Activated T-cell treated with anti-CD3 and anti-CD28 coated beads for 1 hour (primary cell): ENCODE measurements at regions not wholly inside any gene's neighbourhood (a gene's known extent, or its start where the extent isn't known, plus 50 kb on each side); places are given as distances from the start of the nearest gene placed in this dataset.

Experiments used
- DNase-seq: peaks from one replicate; pipeline ENCODE4 v3.0.0-alpha.2; 2020; ENCODE audit warnings: low read depth

DNA sequence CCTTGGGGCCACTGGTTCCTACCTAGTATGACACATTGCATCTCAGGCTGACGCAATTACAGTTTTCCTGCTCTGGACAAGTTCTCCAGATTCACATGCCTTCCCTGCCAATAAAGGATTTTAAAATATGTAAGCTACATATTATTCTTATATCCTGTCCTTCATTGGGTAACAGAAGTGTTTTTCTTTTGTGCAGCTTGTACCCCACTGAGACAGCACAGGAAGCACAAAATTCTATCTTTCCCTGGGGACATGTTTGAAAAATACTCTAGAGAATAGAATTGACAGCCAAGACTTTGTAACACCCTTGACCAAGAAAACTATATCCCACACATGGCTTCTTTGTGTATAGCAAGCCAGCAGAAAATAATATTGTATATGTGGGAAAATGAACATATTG is 456.8 kb downstream of the MAFB start:
- DNase-seq: no peak

DNA sequence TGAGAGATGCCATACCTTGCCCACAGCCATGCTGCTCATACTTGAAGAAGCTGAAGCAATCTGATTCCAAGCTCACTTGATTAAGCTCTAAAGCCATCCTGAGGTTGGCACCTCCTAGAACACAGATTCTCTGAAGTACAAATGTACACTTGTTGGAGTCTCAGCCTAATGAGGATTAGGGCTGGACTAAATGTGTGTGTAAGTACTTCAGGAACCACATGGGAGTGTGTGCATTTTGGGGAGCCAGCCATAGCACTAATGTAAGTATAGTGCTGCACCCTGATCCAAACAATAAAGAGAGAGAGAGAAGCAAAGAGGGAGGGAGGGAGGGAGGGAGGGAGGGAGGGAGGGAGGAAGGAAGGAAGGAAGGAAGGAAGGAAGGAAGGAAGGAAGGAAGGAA is 458.6 kb downstream of the MAFB start:
- no peak for DNase-seq

DNA sequence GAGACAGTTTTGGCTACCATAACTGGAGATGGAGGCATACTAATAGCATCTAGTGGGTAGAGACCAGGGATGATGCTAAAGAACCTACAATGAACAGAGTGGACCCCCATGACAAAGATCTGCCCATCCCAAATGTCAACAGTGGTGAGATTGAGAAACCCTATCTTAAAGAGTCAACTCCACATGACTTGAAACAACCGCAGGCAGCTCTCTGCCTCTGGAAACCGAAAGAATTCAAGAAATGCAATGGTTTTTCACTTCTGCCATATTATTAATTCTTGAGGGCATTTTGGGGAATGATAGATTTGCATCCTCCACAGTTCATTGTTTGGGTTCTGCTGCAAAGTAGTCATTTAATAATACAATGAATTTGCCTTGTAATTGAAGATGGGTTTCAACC is 463.4 kb downstream of the MAFB start:
- no peak for DNase-seq

DNA sequence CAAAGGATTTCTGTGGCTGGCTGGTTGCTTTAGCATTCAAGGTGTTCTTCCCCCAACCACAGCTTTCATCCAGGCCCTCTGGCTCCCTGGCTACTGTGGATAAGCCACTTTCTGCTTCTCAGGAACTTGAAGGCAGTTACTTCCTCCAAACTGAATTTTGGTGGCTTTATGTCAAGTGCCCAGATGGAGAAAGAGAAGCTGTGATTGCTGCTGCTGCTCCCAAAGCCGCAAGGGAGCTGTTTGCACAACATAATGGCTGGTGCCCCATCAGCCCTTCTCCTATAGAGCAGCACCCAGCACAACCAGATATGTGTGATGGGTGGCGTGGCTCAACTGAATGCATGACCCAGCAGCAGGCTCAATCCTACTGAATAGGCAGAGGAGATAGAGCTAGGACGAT is 465.2 kb downstream of the MAFB start:
- no peak for DNase-seq

DNA sequence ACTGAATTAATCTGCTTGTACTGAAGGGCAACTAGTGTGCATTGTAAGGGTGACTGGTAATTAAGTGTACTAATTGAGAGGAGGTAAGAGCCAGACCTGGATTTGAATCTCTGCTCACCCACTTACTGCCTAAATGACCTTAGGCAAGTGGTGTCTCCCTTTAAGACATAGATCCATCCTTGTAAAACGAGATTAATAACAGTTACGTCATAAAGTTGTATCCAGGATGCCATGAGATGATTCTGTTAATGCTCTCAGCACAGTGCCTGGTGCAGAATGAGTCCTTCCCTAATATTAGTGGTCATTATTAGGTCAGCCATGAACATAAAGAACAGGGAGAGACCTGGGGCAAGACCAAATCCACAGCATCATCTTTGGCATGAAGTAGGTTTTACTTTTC is 470.1 kb downstream of the MAFB start:
- DNase-seq: no peak

DNA sequence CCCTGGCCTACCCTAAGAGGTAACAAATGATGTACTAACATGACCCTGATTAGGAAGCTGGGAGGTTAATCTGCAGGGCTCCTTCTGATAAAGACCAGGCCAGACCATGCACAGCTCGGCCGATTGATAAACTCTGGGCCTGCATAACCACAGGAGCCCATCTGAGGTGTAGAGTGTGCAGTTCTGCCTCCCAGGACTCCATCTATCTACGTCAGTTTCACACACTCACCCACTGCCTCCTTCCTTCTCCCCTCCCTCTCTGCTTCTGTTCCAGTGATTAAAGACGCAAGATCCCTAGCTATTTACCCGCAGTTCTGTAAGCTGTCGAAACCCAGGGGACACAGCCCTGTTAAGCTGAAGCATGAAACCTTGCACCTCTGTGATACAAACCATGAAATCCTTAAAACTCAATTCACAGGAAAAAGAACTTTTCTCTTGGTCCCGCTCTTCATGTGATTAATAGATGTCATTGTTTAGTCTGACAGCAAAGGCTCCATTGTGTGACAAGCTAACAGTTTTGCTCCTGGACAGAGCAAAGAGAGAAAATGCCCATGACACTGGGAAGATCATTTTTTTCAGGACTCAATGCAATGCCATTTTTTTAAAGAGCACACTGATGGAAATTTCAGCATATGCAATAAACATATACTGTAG is 470.6 kb downstream of the MAFB start:
- DNase-seq: no peak

DNA sequence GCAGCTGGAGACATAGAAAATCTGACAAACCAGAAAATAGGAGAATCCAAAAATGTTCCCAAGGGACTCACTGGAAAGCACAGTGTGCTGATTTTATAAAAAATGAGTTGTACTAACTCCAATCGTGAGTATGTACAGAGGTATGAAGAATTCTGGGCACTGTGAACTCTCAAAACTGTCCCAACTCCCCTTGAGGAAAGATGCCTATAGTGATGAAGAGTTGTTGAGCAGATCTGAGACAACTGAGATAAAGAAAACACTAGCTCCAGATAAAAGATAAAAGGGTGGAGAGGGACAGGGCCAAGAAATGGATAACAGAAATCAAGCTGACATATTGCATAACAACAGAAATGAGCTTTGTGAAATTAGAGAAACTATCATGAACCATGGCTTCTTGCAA is 481.4 kb downstream of the MAFB start:
- DNase-seq: no peak

DNA sequence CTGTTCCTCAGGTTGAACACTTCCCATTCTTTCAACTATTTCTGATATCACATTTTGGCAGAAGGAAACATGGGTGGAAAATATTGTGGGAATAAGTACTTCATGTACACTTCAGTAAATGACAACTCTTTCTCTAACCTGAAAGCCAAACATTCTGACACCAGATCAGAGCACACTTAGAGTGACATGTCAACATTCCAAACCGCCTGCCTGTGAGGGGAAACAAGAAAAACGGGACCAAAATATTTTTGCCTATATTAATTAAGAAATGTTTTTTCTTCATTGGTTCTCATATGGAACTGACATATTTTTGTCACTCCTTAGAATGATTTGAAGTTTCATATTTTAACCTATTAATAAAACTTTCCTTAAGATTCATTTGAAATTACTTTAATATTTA is 483.1 kb downstream of the MAFB start:
- DNase-seq: no peak

DNA sequence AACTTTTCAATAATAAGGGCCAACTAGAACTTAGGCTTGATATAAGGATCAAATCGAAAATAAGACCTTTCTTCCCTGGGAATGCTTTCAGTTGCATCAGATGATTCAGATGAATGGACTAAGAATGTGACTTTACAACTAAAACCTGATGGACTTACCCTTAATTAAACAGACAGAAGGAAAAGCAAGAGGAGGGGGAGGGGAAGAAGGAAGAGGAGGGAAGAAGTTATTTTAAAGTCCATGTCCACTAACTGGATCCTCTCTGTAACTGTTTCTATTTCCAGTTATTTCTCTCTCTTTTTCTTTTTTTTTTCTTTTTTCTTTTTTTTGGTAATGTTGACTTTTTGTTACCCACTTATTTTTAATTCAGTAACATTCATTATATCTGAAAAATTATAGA is 486.0 kb downstream of the MAFB start:
- DNase-seq: no peak

DNA sequence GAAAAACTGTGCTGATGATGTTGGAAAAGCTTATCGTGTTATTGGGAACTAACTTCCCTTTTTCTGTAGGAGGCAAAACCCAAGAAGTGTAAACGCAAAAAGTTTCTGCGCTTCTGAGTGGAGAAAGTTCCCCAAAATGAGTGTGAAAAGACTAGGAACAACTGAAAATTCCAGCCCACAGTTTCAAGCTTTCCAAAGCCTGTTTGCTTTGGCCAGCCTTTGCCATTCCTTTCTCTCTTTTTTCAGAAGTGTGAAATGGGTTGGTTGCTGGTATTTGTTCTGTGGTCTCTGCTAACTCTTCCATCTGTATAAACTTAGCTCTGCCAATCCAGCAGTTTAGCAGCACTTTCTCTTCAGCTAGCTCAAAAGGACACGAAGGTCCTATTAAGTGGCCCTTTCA is 491.3 kb downstream of the MAFB start:
- DNase-seq: no peak

DNA sequence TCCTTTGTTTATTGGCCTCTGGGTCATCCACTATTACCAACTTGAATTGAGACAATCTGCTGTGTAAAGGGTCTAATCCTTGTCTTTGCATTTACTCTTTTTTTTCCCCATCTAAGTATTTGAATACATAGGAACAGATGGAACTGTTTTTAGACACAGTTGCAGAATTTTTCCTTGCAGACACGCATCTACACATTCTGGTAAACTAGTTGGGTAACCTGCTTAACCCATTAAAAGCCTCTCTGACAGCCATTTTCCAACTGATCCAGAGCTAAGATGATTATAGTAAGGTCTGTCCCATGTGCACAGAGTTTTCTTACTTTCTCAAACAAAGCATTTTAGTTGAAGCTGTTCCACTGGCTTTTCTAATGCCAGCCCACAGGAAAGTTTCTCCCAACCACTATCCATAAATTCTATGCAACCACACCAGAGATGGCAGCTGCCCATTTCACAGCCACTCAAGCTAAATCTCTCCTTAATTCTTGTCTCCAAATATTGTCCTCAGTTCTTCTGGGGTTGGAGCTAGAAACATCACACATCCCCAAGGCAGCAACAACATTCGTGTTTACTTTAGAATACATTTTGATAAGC is 492.1 kb downstream of the MAFB start:
- no peak for DNase-seq

DNA sequence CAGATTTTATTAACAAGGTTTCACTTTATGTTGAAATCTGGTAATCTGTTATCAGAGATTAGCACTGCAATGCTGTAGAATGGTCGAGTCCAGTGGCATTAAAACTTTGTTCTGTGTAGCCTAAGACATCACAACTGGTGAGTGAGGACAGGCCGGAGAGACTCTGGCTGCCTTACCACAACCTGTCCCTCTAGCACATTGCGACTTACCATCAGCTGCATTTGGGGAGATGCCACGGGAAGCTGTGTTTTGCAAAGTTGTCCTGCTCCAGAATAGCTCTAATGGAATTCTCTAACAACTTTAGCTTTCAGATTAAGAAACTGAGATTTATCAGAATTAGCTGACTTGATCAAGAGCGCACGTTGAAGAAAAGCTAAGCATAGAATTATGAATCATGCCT is 493.3 kb downstream of the MAFB start:
- no peak for DNase-seq

DNA sequence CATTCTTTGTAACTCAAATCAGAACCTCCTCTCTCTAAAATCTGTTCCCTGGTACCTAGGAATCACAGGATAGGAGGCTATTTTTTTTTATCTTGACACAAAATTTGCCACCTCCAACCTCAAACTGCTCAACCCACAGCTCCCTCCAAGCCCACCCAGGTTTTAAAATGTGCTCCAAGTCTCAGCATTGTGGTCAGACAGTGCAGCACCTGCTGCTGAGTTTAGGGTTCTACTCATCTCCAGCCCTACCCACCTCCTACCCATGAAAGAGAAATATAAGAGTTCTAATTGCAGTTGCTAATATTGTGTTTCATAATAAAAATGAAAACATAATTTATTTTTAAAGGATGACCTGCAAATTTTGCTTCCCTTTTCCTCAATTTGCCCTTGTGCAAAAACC is 496.5 kb downstream of the MAFB start:
- DNase-seq: no peak

DNA sequence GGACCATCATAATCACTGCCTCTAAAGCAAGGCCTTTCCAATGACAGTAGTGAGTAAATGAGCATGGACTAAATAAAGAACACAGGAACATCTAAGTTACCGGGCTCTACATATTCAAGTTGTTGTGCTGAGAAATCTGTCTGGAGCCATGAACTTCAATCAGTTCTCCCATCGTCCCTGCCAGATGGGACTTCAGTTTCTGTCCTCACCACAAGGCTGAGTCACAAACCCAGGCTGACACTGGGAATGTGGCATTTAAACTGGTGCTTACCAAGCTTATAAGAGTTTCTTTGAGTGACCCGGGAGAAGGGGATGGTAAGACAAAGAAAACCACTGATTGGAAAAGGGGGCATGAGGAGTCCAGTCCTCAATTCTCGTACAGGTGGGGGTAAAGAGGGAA is 497.0 kb downstream of the MAFB start:
- DNase-seq: no peak

DNA sequence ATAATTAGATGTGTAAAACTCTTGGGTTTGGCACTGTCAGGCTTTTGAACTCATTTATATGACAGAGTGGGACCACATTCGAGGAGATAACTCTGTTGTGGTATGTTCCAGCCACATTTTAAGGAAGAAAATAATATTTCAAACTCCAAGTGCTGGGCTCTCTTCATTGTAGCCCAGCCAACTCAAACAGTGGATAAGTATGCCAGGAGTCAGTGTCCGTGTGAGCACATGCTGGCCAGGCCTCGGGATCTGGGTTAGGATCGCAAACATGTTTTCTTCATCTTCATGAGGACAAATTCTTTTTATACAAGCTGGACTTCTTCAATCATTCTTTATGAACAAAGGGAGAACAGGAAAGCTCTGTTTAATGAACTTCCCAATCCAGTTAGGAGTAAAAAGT is 497.5 kb downstream of the MAFB start:
- no peak for DNase-seq

DNA sequence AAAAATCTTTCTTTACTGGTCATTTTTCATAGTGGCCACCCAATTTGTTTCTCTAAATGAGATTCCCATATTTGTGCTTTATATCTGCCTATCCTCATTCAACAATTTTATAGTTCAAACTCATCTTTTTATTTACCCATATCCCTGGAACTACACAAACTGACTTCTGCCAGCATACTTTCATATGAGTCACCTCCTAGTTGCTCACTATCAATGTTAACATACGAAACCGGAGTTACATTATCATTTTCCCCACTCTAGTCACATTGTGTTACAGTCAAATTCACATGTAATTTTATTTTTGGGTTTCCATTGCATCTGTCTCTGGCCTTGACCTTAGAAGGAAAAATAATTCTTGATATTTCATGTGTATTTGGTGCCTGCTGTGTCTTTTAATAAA is 499.4 kb downstream of the MAFB start:
- DNase-seq: no peak

DNA sequence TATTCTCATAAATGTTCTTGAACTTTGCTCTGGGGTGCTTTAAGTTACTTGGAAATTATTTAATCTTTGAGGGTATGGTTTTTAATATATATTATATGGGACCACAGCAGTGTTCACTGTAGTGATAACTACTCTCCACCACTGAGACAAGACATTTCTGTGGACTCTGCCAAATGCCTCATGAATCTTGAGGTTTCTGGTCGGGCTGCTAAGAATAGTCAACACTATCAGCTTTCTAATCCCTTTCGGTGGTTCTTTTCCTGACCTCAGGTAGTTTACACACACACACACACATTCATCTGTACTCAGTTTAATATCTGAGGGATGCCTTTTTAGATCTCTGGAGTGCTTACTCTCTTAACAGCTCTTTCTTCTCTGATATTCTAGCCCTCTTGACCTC is 500.7 kb downstream of the MAFB start:
- no peak for DNase-seq

DNA sequence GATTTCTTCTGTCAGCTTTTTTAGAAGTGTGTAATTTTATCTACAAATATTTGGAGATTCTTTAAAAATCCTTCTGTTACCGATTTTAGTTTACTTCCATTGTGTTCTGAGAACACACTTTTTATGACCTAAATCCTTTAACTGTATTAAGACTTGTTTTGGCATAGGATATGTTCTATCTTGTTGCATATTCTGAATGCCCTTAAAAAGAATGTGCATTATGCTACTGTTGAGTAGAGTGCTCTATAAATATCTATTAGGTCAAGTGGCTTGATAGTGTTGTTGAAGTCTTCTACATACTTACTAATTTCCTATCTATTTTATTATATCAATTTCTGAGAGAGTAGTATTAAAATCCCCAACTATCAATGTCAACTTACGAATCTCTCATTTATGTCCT is 502.2 kb downstream of the MAFB start:
- DNase-seq: no peak

DNA sequence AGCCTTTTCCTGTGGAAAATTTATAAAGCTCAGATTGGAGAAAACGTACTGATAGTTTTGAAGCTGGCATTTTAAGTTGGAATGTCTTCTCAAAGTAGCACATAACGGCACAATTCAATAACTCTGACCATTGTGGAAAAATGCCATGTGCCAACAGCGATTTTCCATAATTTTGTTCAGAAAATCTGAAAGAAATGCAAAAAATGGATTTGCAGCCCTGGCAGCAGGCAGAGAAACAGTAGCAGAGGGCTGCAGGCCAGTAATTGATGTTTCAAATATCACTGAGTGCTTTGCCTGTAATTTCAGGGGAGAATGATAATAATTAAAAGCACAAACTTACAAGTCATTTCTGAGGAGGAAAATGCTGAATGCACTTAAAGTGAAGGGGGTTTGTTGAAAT is 507.4 kb downstream of the MAFB start:
- no peak for DNase-seq

DNA sequence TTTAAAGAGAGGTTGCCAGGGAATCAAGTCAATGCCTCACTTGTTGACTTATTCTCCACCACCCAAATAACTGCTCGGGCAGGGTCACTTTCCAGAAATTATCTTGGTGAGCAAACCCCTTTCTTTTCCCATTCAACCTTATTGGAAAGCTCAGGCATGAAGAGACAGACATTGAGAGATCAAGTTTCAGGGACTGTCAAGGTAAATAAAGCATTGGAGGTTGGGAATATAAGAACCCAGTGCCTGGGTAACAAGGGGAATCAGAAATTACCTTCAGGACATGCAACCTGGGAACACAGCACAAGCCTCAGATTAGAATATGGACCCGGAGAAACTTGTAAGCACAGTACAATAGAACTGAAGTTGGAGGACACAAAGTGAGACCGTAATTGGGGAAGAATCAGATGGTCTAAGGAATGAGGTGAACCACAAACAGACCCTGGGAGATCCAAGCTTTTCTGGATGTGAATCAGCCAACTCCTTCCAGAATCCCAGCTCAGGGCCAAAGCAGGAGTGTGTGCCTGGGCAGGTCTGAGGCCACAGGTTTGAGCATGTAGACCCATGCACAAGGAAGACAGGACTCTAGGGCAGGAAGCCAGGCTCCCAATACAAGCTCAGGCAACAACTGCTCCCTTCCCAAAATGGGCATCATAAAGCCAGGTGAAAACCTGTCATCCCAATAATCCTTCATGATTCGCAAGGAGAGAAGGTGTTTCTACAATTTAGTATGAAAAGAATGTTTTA is 512.8 kb downstream of the MAFB start:
- no peak for DNase-seq

DNA sequence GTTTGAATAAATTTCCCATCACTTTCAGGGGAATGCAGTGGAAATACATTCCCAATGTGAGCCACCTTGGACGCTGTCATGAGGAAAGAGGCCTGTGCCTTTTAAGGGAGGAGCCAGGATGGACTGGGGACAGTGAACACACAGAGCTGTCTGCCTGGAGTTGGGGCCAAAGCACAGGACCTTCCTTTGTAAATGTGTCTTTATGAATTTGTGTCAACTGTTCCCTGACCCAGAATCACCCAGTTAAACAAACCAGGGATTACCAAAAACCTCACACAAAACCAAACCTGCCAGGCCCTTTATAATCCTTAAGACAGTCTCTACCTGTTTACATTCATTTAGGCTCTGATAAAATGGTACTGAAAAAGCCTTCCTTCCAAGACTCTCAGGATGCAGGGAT is 513.7 kb downstream of the MAFB start:
- no peak for DNase-seq

DNA sequence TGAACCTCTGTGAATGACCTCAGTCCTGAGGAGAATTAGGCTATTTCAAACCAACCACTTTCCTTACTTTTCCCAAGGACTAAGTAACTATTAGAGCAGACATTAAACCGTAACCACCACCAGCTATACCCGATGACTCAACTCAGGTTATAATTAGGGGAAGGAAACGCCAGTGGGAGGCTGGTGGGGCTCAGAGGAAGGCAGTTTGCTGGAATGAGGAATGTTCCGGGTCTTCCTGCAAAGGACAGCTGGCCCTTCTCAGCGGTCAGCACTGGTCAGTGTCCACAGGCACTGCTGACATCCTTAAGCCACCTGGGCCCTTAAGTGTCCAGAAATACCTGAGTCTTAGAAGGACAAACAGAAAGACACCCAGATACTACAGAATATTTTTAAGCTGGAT is 515.2 kb downstream of the MAFB start:
- no peak for DNase-seq

DNA sequence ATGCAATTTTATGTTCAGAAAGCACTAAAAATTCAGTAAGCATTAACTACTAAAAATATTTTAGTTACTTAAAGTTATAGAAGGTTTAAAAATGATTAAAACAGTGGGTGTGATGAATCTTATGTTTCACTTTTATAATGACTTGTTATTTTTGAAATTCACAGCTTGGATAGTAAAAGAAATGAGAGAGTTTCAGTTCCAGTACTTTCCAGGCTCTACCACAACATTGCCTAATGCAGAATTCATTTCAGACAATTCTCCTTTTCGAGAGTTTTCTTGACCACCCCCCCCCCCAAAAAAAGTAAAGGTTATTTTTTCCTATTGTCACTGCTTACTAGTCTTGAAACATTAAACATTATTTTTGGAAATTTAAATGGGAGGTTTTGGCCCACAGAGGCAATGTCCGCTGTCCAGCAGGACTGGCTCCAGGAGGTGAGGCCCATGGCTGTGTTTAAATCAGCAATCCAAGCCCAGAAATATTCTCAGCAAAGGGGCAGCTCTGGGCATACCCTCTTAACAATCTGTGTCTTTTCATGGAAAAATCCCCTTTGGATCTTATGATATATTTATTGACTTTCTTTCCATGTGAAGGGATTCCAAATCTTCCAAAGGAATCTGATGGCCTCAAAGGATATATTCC is 519.9 kb downstream of the MAFB start:
- DNase-seq: no peak
